HPDE6-E6E7 (cell line): ENCODE measurements at regions not wholly inside any gene's neighbourhood (a gene's known extent, or its start where the extent isn't known, plus 50 kb on each side); places are given as distances from the start of the nearest gene placed in this dataset.

Experiments used
- DNase-seq: peaks from one replicate; pipeline ENCODE4 v3.0.0; 2011; ENCODE audit warnings: missing footprints; ENCODE audit errors: extremely low spot score

DNA sequence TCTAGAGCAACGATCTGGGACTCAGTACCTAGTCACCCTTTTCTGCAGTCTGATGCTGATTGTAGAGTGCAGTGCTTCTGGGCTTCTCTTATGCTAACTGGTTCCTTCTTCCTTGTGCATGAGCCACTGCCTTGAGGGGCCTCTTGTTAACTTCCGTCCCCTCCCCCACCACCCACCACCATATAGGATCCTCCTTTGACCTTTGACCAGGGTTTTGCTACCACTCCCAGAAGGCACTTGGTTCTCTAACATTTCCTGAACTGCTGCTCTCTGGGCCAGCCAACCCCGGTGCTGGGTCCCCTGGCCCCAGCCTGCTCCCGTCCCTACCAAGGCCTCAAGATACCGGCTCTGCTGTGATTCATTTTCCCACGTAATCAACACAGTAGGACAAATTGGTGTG lies 104.6 kb upstream of the KLF3 start:
- no peak for DNase-seq

DNA sequence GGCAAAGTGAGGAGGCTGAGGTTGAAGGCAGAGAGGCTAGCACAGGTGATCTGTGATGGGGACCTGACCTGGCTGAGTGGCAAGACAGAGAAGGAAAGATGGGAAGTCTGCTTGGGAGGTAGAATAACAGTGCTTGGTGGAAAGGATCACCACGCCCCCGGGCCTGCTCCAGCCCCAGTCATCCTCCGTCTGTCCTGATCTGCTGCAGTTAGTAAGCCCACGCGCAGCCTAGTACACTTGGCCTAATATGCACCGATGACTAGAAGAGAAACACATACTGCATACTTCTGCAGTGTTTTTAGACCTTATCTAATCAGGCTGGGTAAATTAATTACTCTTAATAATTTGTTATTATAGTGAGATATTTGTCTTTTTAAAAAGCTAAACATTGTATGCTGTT lies 103.7 kb upstream of the KLF3 start:
- no peak for DNase-seq

DNA sequence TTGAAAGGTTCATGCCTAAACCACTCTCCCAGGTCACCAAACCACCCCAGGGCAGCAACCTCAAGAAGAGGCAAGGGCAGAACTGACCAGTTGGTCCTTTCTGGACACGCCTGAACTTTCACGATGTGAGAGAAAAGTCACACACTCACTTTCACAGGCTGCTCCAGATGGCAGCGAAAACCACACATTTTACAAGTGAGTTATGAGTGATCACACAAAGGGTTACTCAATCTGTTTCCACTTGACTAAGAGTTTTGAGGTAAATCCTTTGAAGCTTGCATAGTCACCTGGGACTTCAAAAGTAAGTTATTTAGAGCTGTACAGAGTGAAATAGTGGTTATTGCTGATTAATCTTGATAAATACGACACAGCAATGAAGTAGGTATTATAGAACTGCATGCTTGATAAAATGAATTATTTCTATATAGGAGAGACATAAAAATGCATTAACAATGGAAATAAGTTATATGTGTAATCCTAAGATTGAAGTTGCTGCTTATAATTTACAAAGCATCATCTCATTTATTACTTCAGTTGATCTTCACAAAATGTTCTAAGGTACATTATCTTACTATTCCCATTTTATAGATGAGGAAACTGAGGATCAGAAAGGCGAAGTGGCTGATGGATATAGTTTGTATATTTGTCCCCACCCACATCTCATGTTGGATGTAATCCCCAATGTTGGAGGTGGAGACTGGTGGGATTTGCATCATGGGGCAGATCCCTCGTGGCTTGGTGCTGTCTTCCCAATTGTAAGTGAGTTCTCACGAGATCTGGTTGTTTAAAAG lies 103.0 kb upstream of the KLF3 start:
- DNase-seq, result no peak

DNA sequence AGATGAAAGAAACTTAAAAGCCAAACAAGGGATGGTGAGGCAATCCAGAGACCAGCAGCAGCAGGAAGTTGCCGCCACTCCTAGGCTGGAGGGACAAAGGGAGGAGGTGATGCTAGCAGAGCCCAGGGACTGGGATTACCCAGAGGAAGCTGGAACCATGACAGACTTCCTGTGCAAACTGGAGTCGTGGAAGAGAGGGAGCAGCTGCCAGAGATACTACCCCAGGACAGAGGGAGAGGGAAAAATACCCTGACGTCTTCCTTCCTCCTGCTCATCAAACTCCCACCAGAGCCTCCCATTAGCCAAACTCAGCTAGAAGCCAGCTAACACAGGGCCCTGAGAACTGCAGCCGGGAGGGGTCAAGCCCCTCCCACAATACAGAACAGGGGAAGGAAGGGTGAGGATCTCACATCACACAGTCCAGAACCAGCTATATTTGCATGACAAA lies 101.2 kb upstream of the KLF3 start:
- DNase-seq, result no peak

DNA sequence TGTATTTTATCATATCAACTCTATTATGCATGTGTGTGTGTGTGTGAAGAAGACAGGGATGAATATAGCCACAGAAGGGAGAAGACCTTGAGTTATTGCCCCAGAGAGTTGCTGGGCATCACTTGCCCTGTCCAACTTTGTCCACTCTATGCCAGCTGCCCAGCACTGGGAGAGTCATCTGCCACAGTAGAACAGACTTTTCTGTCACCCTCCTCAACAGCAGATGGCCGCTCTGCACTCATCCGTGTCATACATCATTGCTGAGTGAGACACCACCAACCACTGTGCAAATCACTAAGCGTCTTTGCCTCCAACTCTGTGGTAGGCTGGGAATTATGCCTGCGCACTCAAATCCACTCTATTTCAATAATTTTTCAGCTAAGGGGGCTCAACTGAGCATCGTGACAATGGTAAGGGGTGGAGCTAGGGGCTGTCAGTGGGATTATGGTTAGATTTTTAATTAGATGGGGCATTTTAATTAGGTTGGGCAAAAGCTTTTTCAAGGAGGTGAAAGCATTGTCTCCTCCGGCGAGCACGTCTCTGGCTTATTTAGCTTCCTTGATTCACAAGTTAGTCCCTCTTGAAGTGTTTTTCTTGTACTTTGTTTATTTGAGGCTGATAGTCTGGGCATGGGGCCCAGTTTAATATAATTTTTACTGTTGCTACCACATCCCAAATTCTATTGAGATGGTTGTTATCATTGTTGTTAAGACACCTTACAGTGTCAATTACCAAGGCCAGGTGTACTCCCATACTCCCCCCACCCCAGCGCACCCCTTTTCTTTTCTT lies 100.1 kb upstream of the KLF3 start:
- DNase-seq, result no peak

DNA sequence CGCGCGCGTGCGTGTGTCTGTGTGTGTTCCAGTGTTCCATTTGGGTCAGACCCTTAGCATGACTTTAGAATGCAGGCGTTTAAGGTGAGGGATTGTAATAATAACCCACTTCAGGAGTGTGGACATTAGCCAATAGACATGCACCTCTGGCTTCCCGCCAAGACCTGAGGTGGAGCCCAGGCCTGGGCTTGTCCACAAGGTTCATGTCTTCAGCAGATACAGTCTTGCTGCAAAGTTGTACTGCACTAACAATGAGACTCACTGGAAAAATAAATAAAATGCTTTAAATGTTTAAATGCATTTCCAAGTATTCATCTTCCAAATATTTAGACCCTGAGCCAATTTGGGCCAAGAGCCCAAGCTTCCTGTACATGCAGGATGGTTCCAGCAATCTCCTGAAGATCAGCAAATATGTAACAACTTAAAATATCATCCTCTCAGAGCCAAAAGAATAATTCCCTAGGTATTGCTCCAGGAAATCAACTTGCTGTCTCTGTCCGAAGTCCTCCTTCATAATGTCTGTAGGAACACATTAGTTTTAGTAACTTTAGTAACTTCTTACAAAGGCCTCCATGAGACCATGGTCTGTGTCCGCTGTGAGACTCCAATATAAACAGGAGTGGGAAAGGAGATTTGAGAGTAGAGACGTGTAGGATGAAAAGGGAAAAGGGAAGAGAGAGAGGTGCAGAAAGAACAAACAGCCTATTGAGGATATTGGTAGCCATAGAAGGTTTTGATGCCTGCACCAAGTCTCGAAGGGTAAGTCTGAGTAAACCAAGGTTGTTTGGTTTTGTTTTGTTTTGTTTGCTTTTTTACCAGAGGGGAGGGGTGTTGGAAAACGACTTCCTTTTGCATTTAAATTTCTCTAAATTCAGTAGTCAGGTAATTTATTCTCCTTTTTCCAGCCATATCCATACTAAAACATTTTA lies 98.5 kb upstream of the KLF3 start:
- peak; percentile 69 for DNase-seq

DNA sequence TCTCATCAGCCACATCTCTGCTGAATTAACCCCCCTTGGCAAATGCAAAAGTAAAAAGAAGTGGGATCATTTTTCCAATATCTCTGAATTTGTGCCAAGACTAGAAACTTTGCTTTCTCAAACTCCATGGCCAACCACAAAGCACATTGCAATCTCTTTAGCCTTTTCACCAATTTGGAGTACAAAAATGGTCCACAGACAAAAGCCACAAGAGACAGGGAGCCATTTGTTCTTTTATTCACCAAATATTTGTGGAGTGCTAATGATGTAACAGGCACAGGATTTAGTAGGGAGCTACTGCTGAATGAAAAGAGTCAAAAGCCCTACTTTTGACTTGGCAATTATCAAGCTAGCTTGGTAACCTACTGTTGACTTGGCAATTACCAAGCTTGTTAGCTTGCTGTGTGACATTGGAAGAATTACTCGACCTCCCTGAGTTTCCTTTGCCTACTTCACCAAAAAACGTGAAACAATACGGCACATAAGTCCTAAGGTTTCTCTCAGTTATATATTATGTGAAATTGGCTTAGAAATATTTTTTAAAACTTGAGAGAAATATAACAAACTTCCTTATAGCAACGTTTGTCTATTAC lies 97.1 kb upstream of the KLF3 start:
- DNase-seq, result no peak

DNA sequence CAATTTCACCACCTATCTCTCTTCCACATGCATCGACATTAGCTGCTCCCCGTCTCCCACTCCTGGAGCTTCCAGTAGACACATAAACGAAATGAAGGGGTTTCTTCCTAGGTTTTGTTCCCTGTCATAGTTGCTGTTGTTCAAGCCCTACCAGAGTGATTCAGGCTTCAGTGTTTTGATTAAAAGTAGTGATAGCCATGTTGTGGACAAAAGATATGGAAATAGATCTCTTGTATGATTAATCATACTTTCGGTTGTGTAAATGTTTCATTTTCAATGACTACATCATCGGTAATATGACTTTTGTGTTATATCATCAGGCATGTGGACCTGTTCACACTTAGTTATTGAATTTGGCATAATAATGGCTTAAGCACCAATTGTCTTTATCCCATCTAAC lies 96.5 kb upstream of the KLF3 start:
- no peak for DNase-seq

DNA sequence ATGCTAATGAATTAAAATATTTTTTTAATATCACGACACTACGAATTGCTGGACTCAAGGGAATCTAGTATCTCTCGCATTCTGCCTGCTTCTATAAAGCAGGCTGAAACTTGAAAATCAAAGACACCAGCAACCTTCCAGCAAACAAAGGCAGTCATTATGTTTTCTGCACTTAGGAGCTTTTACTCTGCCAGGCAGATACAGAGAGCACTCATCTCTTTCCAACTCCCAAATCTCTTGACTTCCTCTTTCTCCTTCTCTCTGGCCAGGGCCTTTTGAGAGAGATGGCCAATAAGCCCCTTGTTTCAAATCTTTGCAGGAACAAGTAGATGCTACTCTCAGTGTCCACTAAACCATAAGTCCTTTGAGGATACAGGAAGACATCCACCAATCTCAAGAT lies 95.2 kb upstream of the KLF3 start:
- DNase-seq, result no peak

DNA sequence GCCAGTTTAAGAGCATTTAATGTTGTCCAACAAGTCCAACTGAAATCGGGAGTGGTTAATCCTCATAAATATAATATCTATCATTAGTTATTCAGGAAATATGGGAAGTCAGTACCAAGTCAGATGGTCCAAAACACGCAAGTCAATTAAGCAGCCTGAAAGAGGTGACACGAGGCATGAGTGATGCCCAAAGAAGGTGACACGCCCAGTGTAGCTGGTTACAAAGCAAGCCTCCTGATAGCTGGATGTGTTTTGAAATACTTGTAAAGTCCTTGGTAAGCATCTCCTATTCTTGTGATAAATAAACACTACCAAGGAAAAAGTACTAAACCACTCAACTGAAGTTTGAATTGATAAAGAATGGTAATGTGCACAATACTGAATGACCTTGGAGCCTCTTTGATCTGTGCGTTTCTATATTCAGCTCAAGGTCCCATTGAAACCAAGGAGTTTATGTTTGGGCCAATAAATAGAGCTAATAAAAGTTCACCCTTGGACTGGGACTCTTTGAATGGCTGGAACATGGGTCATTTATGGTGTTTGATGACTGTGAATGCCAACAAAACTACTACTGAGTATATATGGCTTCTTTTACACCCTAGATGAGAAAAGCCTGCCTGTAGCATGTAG lies 93.2 kb upstream of the KLF3 start:
- no peak for DNase-seq

DNA sequence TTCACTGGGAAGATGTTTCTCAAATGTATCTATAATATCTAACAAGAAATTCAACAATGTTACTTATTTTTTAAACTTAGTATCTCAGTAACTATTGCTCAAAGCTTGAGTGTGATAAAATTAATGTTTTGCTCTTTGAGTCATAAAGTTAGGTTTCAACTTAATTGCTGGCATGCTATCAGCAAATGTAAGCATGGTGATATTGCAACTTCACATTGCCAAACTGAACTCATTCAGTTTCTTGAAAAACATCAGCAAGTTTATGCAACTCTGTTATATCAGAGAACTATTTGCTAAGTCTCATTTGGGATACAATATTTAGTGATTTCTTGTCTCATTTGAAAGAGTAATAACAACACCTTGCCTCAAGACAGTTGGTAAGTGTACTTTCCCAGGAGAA lies 91.2 kb upstream of the KLF3 start:
- no peak for DNase-seq

DNA sequence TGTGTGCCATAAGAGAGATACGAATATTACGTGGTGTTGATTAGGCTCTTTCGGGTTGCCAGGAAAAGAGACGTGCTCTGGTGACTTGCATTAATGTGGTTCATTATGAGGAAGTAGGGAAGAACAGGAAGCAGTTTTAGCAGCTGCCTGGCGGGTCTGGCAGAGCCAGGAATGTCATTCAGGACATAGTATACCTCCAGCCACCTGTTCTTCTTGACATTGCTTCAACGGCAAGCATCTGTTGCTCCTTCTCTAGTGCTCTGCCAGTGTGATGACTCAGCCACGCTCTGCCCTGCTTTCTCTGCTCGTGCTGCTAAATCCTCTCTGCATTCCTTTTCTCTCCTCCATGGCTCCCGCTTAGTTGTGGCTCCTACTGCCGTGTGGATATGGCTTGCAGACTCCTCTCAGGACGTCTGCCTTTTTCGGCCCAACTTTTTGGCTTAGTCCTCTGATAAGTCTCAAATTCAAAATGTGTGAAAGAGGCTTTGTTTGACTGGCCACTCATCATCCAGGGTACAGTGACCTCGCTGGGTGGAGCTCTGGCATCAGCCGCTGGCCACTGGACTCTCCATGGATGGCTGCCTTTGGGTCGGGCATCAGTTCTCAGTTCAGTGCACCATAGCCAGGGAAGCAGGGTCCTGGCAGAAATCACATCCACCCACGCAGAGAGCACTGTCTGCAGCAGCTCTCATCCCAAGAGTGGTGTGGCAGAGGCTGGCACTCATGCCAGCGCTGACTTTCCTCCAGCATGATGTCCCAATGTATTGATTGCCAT lies 89.3 kb upstream of the KLF3 start:
- no peak for DNase-seq

DNA sequence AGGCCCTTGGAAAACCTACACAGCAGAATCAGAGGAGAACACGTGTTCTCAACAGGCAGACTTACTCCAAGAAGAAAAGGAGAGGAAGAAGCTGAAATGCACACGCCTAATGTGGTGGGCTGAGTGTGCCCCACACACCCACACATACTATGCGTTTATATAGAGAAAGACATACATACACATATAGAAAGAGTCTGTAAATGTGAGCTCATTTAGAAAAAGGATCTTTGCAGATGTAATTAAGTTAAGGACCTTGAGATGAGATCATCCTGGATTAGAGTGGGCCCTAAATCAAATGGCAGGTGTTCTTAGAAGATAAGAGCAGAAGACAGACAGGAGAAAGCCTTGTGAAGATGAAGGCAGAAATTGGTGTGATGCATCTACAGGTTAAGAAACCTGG lies 87.2 kb upstream of the KLF3 start:
- DNase-seq, result no peak

DNA sequence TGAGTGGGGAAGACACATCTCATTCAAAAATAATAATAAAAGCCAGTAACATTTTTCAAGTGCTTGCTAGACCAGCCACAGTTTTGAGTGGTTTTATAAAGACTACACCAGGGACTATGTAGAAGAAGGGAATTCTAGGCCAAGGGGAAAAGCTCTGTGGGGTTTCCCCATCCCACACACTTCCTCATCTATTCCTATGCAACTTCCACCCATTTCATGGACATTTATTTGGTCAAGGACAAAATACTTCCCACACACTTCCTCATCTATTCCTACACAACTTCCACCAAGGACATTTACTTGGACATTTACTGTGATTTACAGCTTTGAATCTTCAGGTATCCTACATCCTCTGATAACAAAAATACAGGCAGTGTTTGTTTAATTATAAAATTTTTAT lies 86.5 kb upstream of the KLF3 start:
- DNase-seq, result no peak

DNA sequence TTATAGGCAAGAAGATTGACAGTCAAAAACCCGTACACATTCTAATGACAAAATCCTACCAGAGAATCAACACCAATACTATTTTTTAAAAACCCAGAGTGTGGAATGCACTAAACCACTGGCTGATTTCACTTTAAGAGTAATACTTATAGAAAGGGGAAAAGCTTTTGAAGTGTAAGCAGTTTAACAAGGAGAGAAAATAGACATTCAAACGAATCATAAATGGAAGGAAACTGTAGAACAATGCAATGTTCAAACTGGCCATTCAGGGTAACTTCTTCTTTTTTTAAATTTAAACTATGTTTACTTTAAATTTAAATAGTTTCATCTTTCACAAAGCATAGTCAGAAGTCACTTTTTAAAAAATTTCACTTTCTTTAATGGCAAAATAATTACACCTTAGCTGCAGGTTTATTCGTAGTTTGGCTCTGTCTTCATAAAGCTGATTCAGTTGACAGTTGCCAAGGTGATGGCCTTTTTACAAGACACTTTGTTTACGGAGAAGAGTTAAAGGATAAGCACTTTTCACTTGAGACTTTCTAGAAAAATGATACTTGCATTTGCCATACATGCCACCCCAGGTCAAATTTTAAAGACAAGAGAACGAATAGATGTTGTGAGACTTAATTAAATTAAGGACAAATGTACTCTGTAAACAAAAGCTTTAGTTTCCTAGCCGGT lies 82.4 kb upstream of the KLF3 start:
- DNase-seq, result no peak

DNA sequence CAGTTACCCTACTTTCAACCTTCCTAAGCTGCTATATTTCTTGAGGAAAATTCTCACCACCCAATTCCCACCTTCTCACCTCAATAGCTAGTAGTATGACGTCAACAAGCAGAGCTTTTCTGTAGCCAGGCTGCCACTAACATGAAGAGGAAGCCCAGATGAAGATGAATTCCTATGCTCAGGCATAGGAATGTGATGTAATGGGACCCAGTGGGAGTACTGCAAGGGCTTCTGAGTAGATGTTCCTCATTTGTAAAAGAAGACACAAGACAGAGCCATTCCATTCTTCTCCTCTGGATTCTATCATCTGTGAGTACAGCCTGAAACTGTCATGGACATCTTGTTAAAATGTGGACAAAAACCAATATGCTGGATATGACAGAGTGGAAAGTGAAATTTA lies 81.6 kb upstream of the KLF3 start:
- no peak for DNase-seq

DNA sequence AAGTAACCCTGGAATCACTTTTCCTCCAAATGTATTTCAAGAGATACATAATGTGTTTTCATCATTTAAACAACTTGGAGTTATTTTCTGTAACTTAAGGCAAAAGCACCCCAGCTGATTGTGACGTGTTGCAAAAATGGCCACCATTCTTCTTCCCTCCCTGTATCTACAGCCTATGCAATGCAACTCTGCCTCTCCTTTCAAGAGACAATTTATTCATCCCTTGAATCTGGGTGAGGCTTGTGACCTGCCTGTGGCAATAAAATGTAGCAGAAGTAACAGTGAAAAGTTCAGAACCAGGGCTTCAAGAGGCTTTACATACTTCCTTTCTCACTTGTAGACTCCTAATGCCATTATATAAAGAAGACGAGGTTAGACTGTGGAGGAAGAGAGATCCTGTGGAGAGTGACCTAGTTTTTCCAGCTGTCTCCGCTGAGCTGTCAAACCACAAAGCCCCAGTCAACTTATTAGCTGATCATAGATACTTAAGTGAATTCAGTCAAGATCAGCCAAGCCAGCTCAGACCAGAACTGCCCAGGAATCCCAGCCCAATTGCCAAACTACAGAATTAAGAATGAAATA lies 81.0 kb upstream of the KLF3 start:
- DNase-seq, result no peak

DNA sequence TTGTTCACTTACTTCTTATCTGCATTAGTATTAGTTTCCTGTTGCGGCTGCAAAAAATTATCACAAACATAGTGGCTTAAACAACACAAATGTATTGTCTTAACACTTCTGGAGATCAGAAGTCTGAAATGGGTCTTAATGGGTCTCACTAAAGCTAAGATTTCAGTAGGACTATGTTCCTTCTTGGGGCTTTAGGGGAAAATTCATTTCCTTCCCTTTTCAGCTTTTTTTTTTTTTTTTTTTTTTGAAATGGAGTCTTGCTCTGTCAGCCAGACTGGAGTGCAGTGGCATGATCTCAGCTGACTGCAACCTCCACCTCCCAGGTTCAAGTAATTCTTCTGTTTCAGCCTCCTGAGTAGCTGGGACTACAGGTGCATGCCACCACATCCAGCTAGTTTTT lies 78.1 kb upstream of the KLF3 start:
- DNase-seq, result no peak

DNA sequence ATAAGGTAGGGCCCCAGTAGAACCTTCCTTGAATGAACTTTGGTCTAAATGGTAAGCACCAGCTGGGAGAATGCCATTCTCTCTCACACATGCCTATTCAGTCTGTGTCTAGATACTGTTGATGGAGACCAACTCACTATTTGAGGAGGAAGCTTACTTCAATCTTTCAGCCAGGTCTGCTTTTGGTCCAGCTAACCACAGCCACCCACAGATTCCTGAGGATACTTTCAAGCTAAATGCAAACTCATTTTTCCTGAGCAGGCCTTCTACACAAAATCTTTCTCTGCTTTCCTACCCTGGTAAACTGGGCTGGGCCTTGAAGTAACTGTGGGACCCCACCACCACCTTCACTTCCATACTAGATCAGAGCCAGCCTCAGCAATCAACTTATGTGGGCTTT lies 76.9 kb upstream of the KLF3 start:
- no peak for DNase-seq

DNA sequence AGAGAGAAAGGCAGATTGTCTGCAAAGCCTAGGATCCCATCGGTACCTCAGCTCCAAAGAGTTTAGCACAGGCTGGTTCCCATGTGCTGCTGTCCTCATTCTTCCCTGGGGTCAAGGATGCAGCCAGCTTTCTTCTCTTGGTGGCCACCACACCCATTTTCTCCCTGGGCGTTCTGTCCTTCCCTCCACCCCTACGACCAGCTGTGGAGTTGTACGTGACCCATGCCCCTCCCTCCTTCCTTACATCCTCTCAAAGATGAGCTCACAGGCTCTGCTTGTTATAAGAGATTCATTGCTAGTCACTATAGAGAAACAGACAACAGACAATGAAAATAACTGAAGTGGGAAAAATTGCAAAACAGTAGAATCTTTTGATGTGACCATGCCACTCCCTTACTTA lies 74.0 kb upstream of the KLF3 start:
- DNase-seq, result no peak
